ENCODE measurements at regions not wholly inside any gene's neighbourhood (a gene's known extent, or its start where the extent isn't known, plus 50 kb on each side); places are given as distances from the start of the nearest gene placed in this dataset.
"Not testable (repeated sequence)": the region's sequence is repeated elsewhere in the genome, so short reads cannot be mapped to it uniquely, and the experiment has no call there.

DNA sequence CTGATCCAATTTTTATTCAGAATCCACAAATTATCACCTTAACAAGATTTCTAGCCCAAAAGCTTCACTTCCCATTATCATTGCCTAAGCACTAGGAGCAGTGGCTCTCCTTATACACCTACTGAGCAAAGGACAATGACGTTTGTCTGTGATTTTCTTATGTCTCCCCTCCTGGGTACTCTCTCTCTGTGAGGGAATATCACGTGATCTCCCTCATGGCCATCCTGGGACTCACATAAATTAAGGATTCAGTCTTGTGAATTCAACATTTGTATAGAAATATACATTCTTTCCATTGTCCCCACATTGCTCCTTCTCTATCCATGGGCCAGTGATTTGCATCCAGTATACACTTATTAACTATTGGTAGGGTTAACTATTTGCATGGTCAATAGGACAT lies 476.5 kb downstream of the PLK2 start:
- Mint-ChIP-seq H3K36me3 (ENCODE audit: unreplicated experiment) (no peaks in the 10 kb centered on the region), H3K4me3 (ENCODE audit: unreplicated experiment) (no peak overlapping the region), H3K27me3 (ENCODE audit: unreplicated experiment) (no peaks in the 10 kb centered on the region), H3K27ac (ENCODE audit: unreplicated experiment) (no peak overlapping the region), H3K4me1 (ENCODE audit: low read depth, unreplicated experiment) (no peaks in the 10 kb centered on the region), H3K9me3 (ENCODE audit: unreplicated experiment) (no peaks in the 10 kb centered on the region)
- TF ChIP-seq, protein P1, sequence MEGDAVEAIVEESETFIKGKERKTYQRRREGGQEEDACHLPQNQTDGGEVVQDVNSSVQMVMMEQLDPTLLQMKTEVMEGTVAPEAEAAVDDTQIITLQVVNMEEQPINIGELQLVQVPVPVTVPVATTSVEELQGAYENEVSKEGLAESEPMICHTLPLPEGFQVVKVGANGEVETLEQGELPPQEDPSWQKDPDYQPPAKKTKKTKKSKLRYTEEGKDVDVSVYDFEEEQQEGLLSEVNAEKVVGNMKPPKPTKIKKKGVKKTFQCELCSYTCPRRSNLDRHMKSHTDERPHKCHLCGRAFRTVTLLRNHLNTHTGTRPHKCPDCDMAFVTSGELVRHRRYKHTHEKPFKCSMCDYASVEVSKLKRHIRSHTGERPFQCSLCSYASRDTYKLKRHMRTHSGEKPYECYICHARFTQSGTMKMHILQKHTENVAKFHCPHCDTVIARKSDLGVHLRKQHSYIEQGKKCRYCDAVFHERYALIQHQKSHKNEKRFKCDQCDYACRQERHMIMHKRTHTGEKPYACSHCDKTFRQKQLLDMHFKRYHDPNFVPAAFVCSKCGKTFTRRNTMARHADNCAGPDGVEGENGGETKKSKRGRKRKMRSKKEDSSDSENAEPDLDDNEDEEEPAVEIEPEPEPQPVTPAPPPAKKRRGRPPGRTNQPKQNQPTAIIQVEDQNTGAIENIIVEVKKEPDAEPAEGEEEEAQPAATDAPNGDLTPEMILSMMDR (IDR thresholded peaks at IDR 0.05; ENCODE audit: partially characterized antibody, unreplicated experiment), result no peak
- no peak for DNase-seq

DNA sequence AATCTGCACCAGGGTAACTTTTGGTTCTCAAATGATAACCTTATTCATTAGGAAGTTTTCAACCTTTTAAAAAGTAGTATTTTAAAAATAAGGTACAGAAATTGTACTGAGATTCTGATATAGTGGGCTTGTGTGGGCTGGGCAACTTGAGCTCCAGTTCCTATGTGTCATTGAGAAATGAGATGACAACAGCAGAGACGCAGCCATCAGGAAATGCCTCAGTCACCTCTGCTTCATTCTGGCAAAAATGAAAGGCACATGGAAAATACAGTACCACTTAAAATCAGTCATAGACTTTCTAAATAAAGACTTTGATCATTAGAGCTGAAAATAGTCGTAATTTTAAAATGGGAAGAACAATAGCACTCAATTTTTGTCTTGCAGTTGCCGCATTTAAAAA lies 480.2 kb downstream of the PLK2 start:
- Mint-ChIP-seq H3K36me3 (ENCODE audit: unreplicated experiment) (no peaks in the 10 kb centered on the region), H3K9me3 (ENCODE audit: unreplicated experiment) (no peaks in the 10 kb centered on the region), H3K4me3 (ENCODE audit: unreplicated experiment) (no peak overlapping the region), H3K4me1 (ENCODE audit: low read depth, unreplicated experiment) (no peaks in the 10 kb centered on the region), H3K27ac (ENCODE audit: unreplicated experiment) (no peak overlapping the region), H3K27me3 (ENCODE audit: unreplicated experiment) (no peaks in the 10 kb centered on the region)
- DNase-seq, result no peak
- TF ChIP-seq, protein P1 (IDR thresholded peaks at IDR 0.05; ENCODE audit: partially characterized antibody, unreplicated experiment), result no peak

DNA sequence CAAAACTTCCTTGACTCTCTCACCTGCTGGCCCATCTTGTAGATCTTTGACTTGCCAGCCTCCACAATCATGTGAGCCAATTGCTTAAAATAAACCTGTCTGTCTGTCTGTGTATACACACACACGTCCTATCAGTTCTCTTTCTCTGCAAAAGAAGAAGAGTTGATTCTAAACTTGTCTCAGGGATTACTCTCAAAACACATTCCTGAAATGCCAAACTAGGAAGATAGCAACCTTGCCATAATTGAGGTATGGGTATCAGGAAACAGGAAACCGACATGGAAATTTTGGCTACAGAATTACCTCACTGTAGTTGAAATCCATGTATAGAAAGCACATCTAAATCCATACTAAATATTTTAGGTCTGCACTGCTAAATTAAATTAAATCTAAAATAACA lies 483.4 kb downstream of the PLK2 start:
- Mint-ChIP-seq H3K9me3 (ENCODE audit: unreplicated experiment) (no peaks in the 10 kb centered on the region), H3K4me1 (ENCODE audit: low read depth, unreplicated experiment) (no peaks in the 10 kb centered on the region), H3K27ac (ENCODE audit: unreplicated experiment) (no peak overlapping the region), H3K36me3 (ENCODE audit: unreplicated experiment) (no peaks in the 10 kb centered on the region), H3K27me3 (ENCODE audit: unreplicated experiment) (no peaks in the 10 kb centered on the region), H3K4me3 (ENCODE audit: unreplicated experiment) (no peak overlapping the region)
- TF ChIP-seq, protein P1 (IDR thresholded peaks at IDR 0.05; ENCODE audit: partially characterized antibody, unreplicated experiment), result no peak
- DNase-seq, result no peak

DNA sequence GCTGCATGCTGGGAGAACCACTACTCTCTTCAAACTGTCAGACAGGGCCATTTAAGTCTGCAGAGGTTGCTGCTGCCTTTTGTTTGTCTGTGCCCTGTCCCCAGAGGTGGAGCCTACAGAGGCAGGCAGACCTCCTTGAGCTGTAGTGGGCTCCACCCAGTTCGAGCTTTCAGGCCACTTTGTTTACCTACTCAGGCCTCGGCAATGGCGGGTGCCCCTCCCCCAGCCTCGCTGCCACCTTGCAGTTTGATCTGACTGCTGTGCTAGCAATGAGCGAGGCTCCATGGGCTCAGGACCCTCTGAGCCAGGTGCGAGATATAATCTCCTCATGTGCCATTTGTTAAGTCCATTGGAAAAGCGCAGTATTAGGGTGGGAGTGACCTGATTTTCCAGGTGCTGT lies 487.8 kb downstream of the PLK2 start:
- not testable (repeated sequence) for H3K9me3 Mint-ChIP-seq (ENCODE audit: unreplicated experiment); H3K27me3 Mint-ChIP-seq (ENCODE audit: unreplicated experiment); H3K4me3 Mint-ChIP-seq (ENCODE audit: unreplicated experiment); H3K27ac Mint-ChIP-seq (ENCODE audit: unreplicated experiment); DNase-seq; H3K4me1 Mint-ChIP-seq (ENCODE audit: low read depth, unreplicated experiment); H3K36me3 Mint-ChIP-seq (ENCODE audit: unreplicated experiment)

DNA sequence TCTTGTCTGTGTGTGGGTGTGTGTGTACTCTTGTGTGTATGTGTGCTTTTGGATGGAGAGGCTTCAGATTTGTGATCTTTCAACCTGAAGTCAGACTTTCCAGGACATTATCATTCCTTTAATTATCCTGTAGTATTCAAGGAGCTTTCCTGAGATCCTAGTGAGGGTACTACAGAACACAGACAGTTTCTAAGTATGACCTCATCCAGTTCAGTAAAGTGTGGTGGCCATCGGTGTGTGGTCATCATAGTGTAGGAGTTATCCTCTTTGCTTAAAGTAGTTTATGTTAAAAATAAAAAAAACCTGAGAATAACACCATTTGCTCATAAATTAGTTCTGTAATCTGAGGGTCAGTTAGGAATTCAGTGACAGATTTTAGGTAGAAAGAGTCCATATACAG lies 478.0 kb upstream of the ACTBL2 start:
- H3K4me1 Mint-ChIP-seq (ENCODE audit: low read depth, unreplicated experiment), result no peaks in the 10 kb centered on the region
- H3K4me3 Mint-ChIP-seq (ENCODE audit: unreplicated experiment), result no peak overlapping the region
- H3K27ac Mint-ChIP-seq (ENCODE audit: unreplicated experiment), result no peak overlapping the region
- H3K27me3 Mint-ChIP-seq (ENCODE audit: unreplicated experiment), result no peaks in the 10 kb centered on the region
- H3K36me3 Mint-ChIP-seq (ENCODE audit: unreplicated experiment), result peaks cover 2% of the 10 kb centered on the region
- H3K9me3 Mint-ChIP-seq (ENCODE audit: unreplicated experiment), result no peaks in the 10 kb centered on the region
- TF ChIP-seq, protein P1 (IDR thresholded peaks at IDR 0.05; ENCODE audit: partially characterized antibody, unreplicated experiment), result no peak
- no peak for DNase-seq

DNA sequence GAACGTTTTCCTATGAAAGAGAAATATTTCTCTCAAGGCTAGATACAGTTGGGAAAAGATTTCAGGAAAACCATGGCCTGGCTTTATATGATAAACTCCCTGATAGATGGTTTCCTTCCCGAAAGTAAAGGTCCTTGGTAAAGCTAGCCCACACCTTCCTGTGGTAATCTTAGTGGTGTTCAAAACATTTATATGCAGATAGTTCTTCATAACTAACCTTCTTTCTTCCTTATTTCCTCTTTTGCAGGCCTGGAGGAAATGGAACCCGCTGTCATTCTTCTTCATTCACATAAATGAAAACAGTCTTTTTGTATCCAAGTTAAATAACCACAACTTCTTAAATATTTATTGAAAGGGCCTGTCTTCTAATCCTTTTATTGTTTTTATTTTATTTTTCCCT lies 474.0 kb upstream of the ACTBL2 start:
- TF ChIP-seq, protein P1 (IDR thresholded peaks at IDR 0.05; ENCODE audit: partially characterized antibody, unreplicated experiment), result no peak
- Mint-ChIP-seq H3K4me3 (ENCODE audit: unreplicated experiment) (no peak overlapping the region), H3K27ac (ENCODE audit: unreplicated experiment) (no peak overlapping the region), H3K9me3 (ENCODE audit: unreplicated experiment) (no peaks in the 10 kb centered on the region), H3K27me3 (ENCODE audit: unreplicated experiment) (no peaks in the 10 kb centered on the region), H3K36me3 (ENCODE audit: unreplicated experiment) (no peaks in the 10 kb centered on the region), H3K4me1 (ENCODE audit: low read depth, unreplicated experiment) (no peaks in the 10 kb centered on the region)
- no peak for DNase-seq
